Esophagus squamous epithelium (tissue), 4 donors: ENCODE measurements at regions not wholly inside any gene's neighbourhood (a gene's known extent, or its start where the extent isn't known, plus 50 kb on each side); places are given as distances from the start of the nearest gene placed in this dataset.

Experiments used
- CTCF ChIP-seq, 6 experiments: fragments of 450-650 bp in 4 of 6; fragments of 200-600 bp in 2 of 6; sonication (generic) in 2 of 6; IDR thresholded peaks; one replicate each; pipeline ENCODE4 v1.5.1; 2016 to 2019; ENCODE audit warnings: antibody characterized with exemption in 6 of 6, mild to moderate bottlenecking in 4 of 6, moderate library complexity in 4 of 6
- POLR2A ChIP-seq, 4 donors: fragments of 450-650 bp; IDR thresholded peaks; one replicate each; pipeline ENCODE4 v1.6.1; 2017; ENCODE audit warnings: antibody characterized with exemption in 4 of 4, mild to moderate bottlenecking in 4 of 4, moderate library complexity in 3 of 4

- TF ChIP-seq CTCF (IDR thresholded peaks at IDR 0.05) = no peak
- TF ChIP-seq POLR2A (IDR thresholded peaks at IDR 0.05) = no peak
Measured at GRCh38 chr9:1766042-1766441, 249.1 kb upstream of the SMARCA2 start.
